Right atrium auricular region (tissue), 2 donors: ENCODE measurements at regions not wholly inside any gene's neighbourhood (a gene's known extent, or its start where the extent isn't known, plus 50 kb on each side); places are given as distances from the start of the nearest gene placed in this dataset.

Experiments
- DNase-seq: peaks from one replicate; pipeline ENCODE4 v3.0.0-alpha.2; 2019; ENCODE audit warnings: low spot score
- H3K27ac ChIP-seq, 2 donors: fragments of 200-600 bp; sonication (generic); 1 replicate in 1 of 2; 2 replicates in 1 of 2; pipeline ENCODE4 v1.5.1; 2016 to 2019
- H3K27me3 ChIP-seq, 2 donors: fragments of 200-600 bp; sonication (generic); one replicate each; pipeline versions ENCODE4 v1.5.1 to v1.6.0; 2017 to 2019
- H3K36me3 ChIP-seq: fragments of 200-600 bp; sonication (generic); one replicate; pipeline ENCODE4 v1.5.1; 2016
- H3K4me1 ChIP-seq, 2 donors: fragments of 200-600 bp; sonication (generic); one replicate each; pipeline versions ENCODE4 v1.5.1 to v1.6.0; 2017 to 2019
- H3K4me3 ChIP-seq, 2 donors: fragments of 200-600 bp; sonication (generic); 1 replicate in 1 of 2; 2 replicates in 1 of 2; pipeline ENCODE4 v1.5.1; 2017 to 2019; ENCODE audit warnings: mild to moderate bottlenecking in 1 of 2, moderate library complexity in 1 of 2
- H3K9me3 ChIP-seq, 2 donors: fragments of 200-600 bp; sonication (generic); one replicate each; pipeline ENCODE4 v1.5.1; 2019
- CTCF ChIP-seq, 2 donors: fragments of 200-600 bp; sonication (generic); IDR thresholded peaks; one replicate each; pipeline ENCODE4 v1.5.1; 2019; ENCODE audit warnings: antibody characterized with exemption in 2 of 2

- Histone ChIP-seq H3K4me3 (no peak overlapping the region), H3K27me3 (no peaks in the 10 kb centered on the region), H3K4me1 (no peaks in the 10 kb centered on the region), H3K27ac (no peak overlapping the region), H3K36me3 (no peaks in the 10 kb centered on the region), H3K9me3 (no peaks in the 10 kb centered on the region)
- no peak for TF ChIP-seq CTCF (IDR thresholded peaks at IDR 0.05)
- DNase-seq: no peak
Observed at GRCh38 chr6:169097381-169097959, 156.2 kb downstream of the THBS2 start.

GRCh38 chr6:169096388-169096787 lies 157.3 kb downstream of the THBS2 start:
- H3K9me3 ChIP-seq: peaks cover 0 to 4% of the 10 kb centered on the region in 2 donors
- H3K27ac ChIP-seq: no peak overlapping the region
- no peak for DNase-seq
- no peaks in the 10 kb centered on the region for H3K4me1 ChIP-seq
- H3K4me3 ChIP-seq: no peak overlapping the region
- TF ChIP-seq CTCF (IDR thresholded peaks at IDR 0.05): no peak
- no peaks in the 10 kb centered on the region for H3K27me3 ChIP-seq
- no peaks in the 10 kb centered on the region for H3K36me3 ChIP-seq

GRCh38 chr6:169095153-169095552 lies 158.5 kb downstream of the THBS2 start:
- DNase-seq: no peak
- Histone ChIP-seq H3K27ac (no peak overlapping the region), H3K9me3 (peaks cover 3 to 13% of the 10 kb centered on the region in 2 donors), H3K36me3 (no peaks in the 10 kb centered on the region), H3K27me3 (no peaks in the 10 kb centered on the region), H3K4me3 (no peak overlapping the region), H3K4me1 (no peaks in the 10 kb centered on the region)
- no peak for TF ChIP-seq CTCF (IDR thresholded peaks at IDR 0.05)

- H3K9me3 ChIP-seq: peaks cover 3 to 15% of the 10 kb centered on the region in 2 donors
- H3K4me3 ChIP-seq: no peak overlapping the region
- no peaks in the 10 kb centered on the region for H3K36me3 ChIP-seq
- DNase-seq: no peak
- no peak overlapping the region for H3K27ac ChIP-seq
- no peak for TF ChIP-seq CTCF (IDR thresholded peaks at IDR 0.05)
- H3K4me1 ChIP-seq: no peaks in the 10 kb centered on the region
- H3K27me3 ChIP-seq: no peaks in the 10 kb centered on the region
Observed at GRCh38 chr6:169094552-169094950, 159.1 kb downstream of the THBS2 start.

GRCh38 chr6:169093770-169094551 lies 159.7 kb downstream of the THBS2 start:
- DNase-seq: no peak
- TF ChIP-seq CTCF (IDR thresholded peaks at IDR 0.05): no peak

More at GRCh38 chr6:169093770-169094551, 159.7 kb downstream of the THBS2 start:
- Histone ChIP-seq H3K9me3 (peaks cover 3 to 15% of the 10 kb centered on the region in 2 donors), H3K27me3 (no peaks in the 10 kb centered on the region), H3K27ac (no peak overlapping the region), H3K4me3 (no peak overlapping the region), H3K4me1 (no peaks in the 10 kb centered on the region), H3K36me3 (no peaks in the 10 kb centered on the region)
